Bone marrow (tissue), 2 donors: ENCODE measurements at regions not wholly inside any gene's neighbourhood (a gene's known extent, or its start where the extent isn't known, plus 50 kb on each side); places are given as distances from the start of the nearest gene placed in this dataset.

Experiments
- DNase-seq, 2 donors: peaks; one replicate each; lab custom pipeline; 2025; lab: John Stamatoyannopoulos, UW

DNA sequence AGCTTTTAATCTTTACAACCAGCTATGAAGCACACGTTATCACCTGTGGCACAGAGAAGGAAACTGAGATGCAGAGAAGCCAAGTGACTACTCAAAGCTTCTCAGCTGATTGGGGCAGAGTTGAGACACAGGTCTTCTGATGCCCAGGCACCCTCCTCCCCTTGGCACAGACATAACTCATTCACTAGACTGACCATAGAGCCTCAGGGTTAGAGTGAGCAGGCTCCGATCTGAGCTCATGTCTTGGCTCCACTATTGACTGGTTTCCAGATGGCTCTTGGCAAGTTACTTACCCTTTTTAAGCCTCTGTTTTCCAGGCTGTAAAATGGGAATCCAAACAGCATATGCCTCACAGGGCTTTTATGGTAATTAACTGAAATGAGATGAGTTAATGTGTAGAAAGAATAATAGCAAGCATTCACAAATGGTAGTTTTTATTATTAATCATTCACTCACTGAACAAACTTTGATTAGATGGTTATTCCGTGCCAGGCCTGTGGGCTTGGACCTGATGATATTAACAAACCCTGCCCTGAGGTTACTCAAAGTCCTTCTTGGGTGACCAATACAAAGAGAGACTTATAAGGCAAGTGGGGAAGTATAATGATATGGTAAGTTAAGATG lies 184.3 kb downstream of the ANXA2 start:
- no peak for DNase-seq

DNA sequence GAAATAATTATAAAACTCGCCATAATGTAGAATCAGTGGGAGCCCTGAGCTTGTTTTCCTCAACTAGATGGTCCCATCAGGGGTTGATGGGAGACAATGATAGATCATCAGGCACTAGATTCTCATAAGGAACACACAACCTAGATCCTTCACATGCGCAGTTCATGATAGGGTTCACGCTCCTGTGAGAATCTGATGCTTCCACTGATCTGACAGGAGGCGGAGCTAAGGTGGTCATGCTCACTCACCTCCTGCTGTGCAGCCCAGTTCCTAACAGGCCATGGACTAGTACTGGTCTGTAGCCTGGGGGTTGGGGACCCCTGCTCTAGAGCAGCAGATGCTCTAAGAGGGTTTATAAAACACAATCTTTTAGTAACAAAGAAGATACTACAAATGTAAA lies 183.6 kb downstream of the ANXA2 start:
- DNase-seq = no peak

DNA sequence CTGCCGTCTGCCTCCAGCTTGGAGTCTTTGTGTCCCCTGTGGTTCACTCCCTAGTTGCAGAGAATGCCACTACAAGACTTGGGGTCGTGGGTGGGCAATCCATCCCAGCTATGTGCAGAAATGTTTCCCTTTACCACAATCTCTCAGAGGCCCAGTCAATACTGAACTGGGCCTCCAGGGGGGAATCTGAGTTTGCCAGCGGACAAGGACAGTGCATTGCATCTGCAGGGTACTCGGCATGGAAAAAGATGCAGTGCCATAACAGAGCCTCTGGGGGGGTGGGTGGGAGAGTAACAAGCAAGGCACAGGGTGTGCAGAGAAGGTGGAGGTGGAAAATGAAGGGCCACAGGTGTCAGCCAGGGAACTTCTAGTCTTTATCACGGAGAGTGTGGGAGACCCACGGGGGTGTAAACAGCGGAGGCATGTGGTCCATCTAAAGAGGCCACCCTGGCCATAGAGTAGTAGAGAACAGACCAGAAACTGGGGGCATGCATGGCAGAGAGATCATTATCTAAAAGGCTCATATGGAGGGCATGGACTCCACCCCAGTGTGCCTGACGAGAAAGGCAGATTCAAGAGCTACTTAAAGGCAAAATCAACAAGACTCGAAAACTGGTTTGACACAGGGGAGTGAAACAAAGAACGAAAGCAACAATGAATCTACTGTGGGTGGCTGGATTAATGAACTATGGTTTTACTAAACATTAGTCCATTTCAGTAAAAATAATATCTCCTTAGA lies 182.4 kb downstream of the ANXA2 start:
- DNase-seq = no peak

DNA sequence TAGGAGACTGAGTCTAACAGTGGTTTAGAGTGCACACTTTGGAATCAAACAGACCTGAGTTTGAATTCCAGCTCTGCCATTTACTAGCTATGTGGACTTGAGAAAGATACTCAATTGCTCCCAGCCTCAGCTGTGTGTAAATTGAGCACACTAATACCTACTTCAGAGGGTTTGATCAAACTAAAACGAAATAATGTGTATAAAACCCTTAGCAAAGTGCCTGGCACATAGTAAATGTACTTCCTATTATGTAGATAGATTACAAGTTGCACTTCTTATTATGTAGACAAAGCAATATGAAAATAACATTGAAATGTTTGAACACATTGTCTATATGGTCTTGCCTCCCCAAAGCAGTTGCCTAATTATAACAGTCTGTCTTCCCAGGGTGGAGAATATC lies 180.6 kb downstream of the ANXA2 start:
- DNase-seq = no peak

DNA sequence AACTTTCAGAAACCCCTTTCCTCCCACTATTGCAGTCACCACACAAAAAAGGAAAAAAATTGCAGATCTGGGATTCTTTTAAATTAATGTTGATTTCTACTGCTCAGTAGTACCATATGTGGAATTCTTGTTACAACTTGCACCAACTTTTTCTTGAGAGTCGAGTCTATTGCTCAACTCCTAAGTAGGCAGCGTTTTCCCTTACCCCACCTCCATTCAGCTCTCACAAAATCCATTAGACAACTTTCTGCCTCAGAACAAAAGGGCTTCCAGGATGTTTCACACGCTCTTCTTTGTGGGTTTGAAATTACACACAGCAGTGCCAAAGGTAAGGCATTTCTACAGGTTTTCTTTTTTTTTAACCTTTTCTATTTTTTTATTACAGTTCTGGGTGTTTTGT lies 179.5 kb downstream of the ANXA2 start:
- no peak for DNase-seq

DNA sequence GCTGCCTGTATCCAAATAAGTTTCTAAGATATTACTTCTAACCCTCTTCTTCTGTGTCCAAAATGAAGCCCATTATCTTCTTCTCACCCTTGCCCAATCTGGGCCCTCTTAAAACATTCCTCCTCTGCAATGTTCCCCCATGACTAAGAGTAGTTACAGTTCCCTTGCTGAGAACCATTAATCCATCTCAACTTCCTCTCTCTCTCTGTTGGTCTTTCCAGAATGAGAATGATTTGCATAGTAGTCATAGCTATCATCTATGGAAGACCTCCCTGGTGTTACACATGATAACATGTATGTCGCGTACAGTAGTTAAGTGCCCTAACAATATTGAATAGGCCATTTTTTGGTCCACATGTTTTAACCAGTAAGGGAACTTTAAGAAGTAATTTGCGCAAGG lies 177.9 kb downstream of the ANXA2 start:
- DNase-seq = no peak

DNA sequence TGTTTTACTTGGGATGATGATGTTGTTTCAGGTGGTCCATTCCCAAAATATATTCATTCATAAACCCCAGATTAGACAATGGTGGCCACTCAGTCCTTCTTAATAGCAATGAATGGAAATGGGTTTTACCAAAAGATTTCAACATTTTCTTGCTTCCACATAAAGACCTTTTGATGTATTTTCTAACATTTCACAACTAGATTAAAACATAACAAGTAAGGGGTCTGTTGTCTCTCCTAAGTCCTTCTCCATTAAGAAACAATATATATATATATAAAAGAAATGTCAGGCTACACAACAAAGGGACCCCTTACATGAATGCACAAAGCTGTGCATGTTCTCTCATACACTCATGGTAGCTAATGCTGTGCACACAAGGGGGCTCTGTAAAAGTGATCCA lies 176.4 kb downstream of the ANXA2 start:
- DNase-seq = no peak

DNA sequence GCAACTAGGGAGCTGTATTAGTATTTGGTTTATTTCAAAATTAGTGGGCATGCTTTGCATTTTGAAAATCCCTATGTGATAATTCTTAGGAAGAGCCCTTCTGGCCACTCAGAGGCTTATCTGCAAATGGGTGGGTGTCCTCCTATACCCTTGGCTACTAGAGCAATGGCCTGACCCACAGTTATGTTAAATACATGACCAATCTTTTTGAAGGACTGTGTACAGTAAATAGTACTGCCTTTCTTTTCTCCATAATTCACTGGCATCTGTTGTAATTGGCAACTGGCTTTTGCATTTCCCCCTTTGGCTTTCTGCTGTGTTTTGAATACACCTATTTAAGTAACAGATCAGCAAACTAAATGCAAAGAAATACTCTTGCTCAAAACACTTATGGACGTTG lies 175.4 kb downstream of the ANXA2 start:
- no peak for DNase-seq

DNA sequence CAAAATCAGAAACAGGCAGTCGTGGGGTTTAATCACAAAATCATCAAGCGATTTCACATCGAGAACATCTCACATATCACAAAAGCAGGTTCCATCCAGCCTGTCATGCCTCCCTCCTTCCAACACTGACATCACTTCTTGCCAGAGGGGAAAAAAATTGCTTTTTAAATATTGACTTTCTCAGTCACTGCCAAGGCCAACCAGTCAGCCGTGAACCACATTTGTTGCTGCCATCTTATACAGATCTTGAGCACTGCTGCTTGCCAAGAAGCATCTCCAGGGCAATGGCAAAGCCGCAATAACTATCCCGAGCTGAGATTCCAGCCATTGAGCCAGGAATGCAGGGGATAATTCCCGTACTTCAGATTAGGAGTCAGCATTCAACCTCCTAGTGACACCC lies 174.6 kb downstream of the ANXA2 start:
- DNase-seq = no peak

DNA sequence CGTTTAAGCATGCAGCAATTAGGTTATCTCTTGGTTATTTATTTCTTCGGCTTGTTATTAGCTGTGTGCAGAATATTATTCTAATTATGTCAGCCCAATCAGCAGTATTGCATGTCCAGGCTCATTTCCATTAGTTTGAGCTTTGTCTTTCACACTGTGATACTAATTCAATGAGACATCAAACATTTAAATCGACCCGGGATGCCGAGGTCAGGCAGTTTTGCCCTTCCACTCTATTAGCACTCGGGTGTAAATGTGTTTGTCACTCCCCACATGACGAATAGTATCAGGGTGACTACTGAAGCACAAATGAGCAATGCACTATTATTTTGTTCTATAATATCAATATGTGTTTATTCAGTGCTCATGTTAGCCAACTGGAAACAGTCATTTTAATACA lies 170.9 kb downstream of the ANXA2 start:
- DNase-seq = no peak

DNA sequence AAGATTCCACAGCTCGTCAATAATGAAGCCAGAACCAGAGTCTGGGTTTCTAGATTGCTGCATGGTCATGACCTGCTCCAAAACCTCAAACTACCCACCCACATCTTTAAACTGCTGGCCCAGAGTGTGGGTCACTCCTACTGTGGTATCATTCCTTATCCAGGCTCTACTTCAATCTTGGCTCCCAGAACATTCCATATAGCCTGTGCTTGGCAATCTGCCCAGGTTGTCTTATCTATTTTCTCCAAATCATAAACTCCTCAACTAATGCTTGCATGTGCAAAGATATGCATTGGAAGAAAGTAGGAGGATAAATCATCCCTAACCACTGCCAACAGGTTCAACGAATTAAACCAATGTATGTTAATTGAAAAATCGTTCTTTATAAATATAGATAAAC lies 169.7 kb downstream of the ANXA2 start:
- DNase-seq = no peak

DNA sequence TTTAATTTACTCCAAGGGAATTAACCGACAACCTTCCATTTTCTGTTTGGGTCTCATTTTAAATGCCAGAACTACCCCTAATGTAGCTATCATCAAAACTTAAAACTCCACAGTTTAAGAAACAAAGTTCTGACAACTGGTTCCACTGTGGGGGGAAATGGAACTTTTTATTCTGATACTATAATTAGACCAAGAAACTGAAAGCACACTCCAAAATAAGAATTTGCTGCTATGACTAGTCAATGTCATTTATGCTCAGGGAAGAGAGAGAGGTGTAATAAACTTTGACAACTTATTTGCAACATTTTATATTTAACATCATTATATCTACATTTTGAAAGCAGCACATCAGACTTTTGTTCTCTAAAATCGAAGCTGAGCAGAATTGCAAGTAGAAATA lies 169.2 kb downstream of the ANXA2 start:
- DNase-seq = no peak

DNA sequence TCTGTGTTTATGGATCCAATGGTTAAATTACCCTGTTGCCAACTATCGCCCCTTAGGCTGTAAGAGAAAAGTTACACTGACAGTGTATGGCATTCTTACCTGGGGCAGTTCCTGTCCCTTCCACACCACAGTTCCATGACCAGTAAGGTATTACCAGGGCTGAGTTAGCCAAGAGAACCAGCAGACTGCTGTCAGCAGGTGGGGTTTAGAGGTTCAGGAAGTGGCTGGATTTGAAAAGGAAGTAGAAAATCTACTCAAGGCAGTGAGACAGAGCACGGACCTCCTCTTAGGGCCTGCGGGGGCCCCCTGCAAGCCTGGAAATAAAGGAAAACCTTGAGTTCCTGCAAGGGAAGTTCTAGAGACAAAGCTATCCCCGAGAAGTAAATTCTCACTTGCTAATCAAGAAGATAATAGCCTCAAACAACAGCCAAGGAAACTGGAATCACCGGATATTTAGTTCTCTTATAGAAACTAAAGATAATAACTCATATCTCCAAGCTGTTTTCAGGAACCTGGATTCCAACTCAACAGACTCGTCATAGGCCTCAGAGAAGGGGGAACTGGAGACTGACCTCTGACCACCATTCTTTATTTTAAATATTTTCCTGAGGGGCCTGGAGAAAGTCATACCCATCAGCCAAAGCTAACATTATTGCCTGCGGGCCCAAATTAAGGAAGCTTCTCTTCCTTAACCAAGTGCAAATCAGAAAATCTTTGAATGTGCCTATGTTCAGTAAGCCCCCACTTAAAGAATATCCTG lies 161.7 kb downstream of the ANXA2 start:
- no peak for DNase-seq

DNA sequence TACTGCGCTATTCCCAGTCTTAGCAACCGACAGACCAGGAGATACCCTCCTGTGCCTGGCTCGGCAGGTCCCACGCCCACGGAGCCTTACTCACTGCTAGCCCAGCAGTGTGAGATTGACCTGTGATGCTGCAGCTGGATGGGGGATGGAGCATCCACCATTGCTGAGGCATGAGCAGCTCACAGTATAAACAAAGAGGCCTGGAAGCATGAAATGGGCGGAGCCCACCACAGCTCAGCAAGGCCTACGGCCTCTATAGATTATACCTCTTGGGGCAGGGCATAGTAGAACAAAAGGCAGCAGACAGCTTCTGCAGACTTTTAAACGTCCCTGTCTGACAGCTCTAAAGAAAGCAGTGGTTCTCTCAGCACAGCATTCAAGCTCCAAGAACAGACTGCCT lies 160.3 kb downstream of the ANXA2 start:
- no peak for DNase-seq

DNA sequence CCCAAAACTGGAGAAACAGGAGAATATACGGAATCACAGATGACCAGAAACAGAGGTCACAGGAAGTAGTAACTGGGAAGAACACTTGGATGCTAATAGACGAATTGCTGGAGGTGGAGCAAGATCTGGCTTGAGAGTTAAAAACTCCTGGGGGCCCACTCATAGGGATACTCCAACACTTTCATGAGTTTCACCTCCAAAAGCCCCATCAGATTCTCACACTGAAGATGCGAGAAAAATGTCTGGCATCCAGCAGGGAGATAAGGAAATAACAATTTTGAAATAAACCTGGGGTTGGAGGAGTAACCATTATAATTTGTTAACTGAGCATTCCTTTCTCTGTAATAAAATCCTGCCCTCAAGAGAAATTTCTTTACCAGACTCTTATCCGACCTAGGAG lies 154.0 kb downstream of the ANXA2 start:
- DNase-seq = no peak

DNA sequence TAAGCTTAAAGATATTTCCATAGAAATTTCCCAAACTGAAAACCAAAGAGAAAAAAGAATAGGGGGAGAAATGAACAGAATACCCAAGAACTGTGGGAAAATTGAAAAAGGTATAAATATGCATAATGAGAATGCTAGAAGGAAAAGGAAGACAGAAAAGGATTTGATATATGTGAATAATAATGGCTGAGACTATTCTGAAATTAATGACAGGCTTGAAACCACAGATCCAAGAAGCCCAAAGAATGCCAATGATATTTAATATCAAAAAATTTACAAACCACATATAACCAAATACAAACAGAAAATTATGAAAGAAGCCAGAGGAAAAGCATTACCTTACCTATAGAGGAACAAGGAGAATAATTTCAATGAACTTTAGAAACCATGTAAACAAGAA lies 153.0 kb downstream of the ANXA2 start:
- no peak for DNase-seq

DNA sequence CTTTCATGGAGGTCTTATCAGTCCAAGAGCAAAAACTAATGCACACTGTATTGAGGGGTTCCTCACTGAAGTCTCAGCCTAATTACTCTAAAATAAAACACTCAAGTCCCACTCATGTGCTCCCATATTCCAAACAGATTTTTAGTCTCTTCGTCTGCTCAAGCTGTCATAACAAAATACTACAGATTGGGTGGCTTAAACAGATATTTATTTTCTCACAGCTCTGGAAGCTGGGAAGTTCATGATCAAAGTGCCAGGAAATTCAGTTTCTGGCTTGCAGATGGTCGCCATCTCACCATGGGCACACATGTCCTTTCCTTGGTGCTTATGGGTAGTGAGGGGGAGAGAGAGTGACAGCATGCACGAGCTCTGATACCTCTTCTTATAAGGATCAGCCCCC lies 147.5 kb downstream of the ANXA2 start:
- no peak for DNase-seq

DNA sequence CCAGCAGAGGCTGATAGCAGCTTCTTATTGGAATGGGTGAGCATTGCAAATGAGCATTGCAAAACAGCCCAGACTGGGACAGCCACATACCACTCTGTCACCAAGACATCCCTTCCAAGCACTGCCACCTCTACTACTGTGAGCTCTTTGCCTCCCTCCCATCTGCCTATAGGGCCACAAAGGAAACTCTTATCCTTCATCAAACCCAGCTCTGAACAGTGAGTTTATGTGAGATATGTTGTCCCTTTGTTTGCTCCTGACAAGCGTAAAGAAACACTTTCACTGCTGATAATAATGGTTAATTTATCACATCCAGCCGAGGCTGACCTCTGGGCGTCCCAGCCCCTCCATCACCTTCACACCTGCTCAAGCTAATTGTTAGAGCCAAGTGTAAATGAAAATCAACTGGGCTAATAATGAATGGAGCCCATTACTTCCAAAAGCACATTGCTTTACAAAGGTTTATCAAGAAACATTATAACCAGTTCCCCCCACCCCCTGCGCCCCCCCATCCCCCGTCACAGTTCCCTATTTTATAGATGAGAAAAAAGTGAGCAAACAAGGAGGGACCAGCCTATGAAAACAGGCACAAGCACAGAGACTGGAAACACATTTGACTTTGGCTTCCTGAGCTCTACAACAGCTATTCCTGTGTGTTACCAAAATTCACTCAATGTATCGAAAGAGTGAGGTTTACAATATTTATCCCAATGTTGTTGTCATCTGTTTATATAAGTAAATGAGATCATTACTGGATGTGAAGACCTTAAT lies 146.3 kb downstream of the ANXA2 start:
- no peak for DNase-seq

DNA sequence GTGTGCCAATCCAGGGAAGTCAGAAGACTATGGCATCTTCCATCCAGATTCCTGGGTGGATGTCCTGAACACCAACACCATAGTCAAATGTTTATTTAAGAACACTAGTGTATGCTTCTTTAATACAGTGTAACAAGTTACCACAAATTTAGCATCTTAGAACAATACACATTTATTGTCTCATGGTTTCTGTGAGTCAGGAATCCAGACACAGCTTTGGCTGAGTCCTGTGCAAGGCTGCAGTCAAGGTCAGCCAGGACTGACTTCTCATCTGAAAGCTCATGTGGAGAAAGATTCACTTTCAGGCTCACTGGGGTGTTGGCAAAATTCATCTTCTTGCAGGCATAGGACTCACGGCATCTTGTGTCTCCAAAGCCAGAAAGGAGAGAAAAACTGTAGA lies 143.4 kb downstream of the ANXA2 start:
- no peak for DNase-seq

DNA sequence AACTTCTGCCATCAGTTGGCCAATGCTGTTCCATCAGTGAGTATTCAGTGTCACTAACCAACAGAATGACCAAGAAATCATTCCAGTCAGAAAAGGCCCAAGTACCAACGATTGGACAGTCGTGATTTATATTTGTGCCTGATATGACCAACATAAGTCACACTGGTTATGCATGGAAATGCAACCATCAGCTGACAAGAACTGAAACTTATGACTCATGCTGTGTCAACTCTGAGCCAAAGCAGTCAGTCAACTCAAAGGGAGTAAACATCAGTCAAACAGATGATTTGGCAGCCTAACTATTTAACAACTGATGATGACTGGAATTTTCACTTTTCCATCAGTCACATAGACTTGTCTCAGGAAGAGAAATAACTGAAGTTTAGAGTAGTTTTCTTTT lies 142.4 kb downstream of the ANXA2 start:
- no peak for DNase-seq

DNA sequence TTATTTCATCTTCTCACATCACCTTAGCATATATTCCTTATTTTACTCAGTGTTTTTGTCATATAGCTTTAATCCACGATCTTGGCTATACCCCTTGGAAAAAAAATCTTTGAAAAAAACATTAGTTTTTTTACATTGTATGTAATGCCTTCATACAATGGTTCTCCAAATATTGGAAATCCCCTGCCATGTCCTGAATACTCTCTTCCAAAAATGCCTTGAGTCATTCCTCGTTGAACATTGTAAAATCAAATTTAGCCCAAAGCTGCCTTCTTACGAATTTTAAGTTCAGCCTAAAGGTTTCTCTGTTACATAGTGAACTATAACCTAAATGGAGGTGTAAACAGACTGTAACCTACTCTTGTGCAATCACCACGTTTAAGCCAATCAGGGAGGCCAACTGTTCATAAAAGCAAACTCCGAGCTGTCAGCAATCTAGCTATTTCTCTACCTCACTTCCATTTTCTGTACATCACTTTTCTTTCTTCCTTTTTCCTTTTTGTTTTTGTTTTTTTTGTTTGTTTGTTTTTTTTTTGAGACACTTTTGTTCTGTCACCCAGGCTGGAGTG lies 140.1 kb downstream of the ANXA2 start:
- no peak for DNase-seq

DNA sequence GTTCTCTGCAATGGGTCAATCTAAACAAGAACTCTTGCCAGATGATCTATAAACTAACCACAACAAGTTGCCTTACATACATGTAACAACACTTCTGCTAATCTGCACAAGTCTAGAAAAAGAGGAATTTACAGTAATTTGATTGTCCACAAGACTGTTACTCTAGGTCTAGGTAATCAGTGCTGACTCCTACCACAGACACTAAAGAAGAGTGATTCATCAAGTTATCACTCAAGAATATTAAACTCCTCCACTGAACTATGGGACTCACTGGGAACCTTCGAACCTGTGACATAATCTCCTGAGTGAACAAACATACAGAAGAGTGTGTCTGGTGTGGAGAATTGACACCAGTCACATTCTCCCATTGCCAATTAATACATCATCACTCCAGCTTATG lies 138.3 kb downstream of the ANXA2 start:
- no peak for DNase-seq
